H9 (cell line): ENCODE measurements at regions not wholly inside any gene's neighbourhood (a gene's known extent, or its start where the extent isn't known, plus 50 kb on each side); places are given as distances from the start of the nearest gene placed in this dataset.

Experiments used
- DNase-seq: peaks from one replicate; pipeline ENCODE4 v3.0.0-alpha.2; 2017
- H2AFZ ChIP-seq: one replicate; pipeline ENCODE4 v1.6.1; 2013; ENCODE audit warnings: mild to moderate bottlenecking, low read length, control low read depth, moderate library complexity
- H2AK5ac ChIP-seq: 2 replicates; pipeline ENCODE4 v1.6.1; 2013; ENCODE audit warnings: low read length, control low read depth, mixed read lengths; ENCODE audit not compliant: insufficient read length
- H2BK120ac ChIP-seq: one replicate; pipeline ENCODE4 v1.6.1; 2013; ENCODE audit warnings: low read depth, mild to moderate bottlenecking, low read length, control low read depth, inconsistent platforms; ENCODE audit not compliant: poor library complexity, severe bottlenecking
- H2BK12ac ChIP-seq: 2 replicates; pipeline ENCODE4 v1.6.1; 2013; ENCODE audit warnings: low read length, control low read depth, mixed read lengths, low read depth; ENCODE audit not compliant: insufficient read length
- H2BK15ac ChIP-seq: 2 replicates; pipeline ENCODE4 v1.6.1; 2013; ENCODE audit warnings: low read depth, low read length, control low read depth
- H2BK20ac ChIP-seq: one replicate; pipeline ENCODE4 v1.6.1; 2013; ENCODE audit warnings: low read depth, mild to moderate bottlenecking, low read length, control low read depth, inconsistent platforms; ENCODE audit not compliant: poor library complexity, severe bottlenecking
- H2BK5ac ChIP-seq: 2 replicates; pipeline ENCODE4 v1.6.1; 2013; ENCODE audit warnings: low read length, control low read depth, mixed read lengths; ENCODE audit not compliant: insufficient read length
- H3K14ac ChIP-seq: 2 replicates; pipeline ENCODE4 v1.6.1; 2013; ENCODE audit warnings: low read length, control low read depth; ENCODE audit not compliant: insufficient read depth
- H3K18ac ChIP-seq: 2 replicates; pipeline ENCODE4 v1.6.1; 2013; ENCODE audit warnings: low read depth, mild to moderate bottlenecking, mixed read lengths, low read length, control low read depth; ENCODE audit not compliant: insufficient read length
- H3K23ac ChIP-seq: 2 replicates; pipeline ENCODE4 v1.6.1; 2013; ENCODE audit warnings: low read length, control low read depth, mixed read lengths, low read depth; ENCODE audit not compliant: insufficient read length
- H3K23me2 ChIP-seq: 2 replicates; pipeline ENCODE4 v1.6.1; 2013; ENCODE audit warnings: low read depth, mild to moderate bottlenecking, mixed read lengths, low read length, control low read depth; ENCODE audit not compliant: insufficient read length, poor library complexity, severe bottlenecking
- H3K27ac ChIP-seq: 2 replicates; pipeline ENCODE4 v1.5.1; 2013; ENCODE audit warnings: low read length, control low read depth, mixed read lengths, low read depth; ENCODE audit not compliant: insufficient read length
- H3K27me3 ChIP-seq: 2 replicates; pipeline ENCODE4 v1.6.1; 2013; ENCODE audit warnings: low read length, control low read depth, inconsistent platforms; ENCODE audit not compliant: insufficient read depth
- H3K4ac ChIP-seq: 2 replicates; pipeline ENCODE4 v1.6.1; 2013; ENCODE audit warnings: low read depth, mild to moderate bottlenecking, control low read depth, inconsistent platforms, low read length, moderate library complexity
- H3K4me1 ChIP-seq: 2 replicates; pipeline ENCODE4 v1.6.1; 2013; ENCODE audit warnings: low read length, control low read depth, inconsistent platforms; ENCODE audit not compliant: insufficient read depth
- H3K4me2 ChIP-seq: 2 replicates; pipeline ENCODE4 v1.6.1; 2013; ENCODE audit warnings: low read length, control low read depth, mixed read lengths; ENCODE audit not compliant: insufficient read length, insufficient read depth
- H3K56ac ChIP-seq: 2 replicates; pipeline ENCODE4 v1.6.1; 2013; ENCODE audit warnings: low read depth, mild to moderate bottlenecking, mixed read lengths, low read length, control low read depth; ENCODE audit not compliant: insufficient read length
- H3K79me1 ChIP-seq: 2 replicates; pipeline ENCODE4 v1.6.1; 2013; ENCODE audit warnings: low read depth, mild to moderate bottlenecking, moderate library complexity, low read length, control low read depth, inconsistent platforms; ENCODE audit not compliant: insufficient read depth, poor library complexity, severe bottlenecking
- H3K79me2 ChIP-seq: 2 replicates; pipeline ENCODE4 v1.6.1; 2013; ENCODE audit warnings: low read length, control low read depth, inconsistent platforms; ENCODE audit not compliant: insufficient read depth
- H3K9ac ChIP-seq: 2 replicates; pipeline ENCODE4 v1.6.1; 2013; ENCODE audit warnings: low read length, control low read depth, mixed read lengths; ENCODE audit not compliant: insufficient read length; ENCODE audit errors: extremely low read depth
- H3K9me3 ChIP-seq: one replicate; pipeline ENCODE4 v1.6.1; 2013; ENCODE audit warnings: low read depth, low read length, inconsistent platforms; ENCODE audit not compliant: control insufficient read depth
- H3T11ph ChIP-seq: one replicate; pipeline ENCODE4 v1.6.1; 2013; ENCODE audit warnings: mild to moderate bottlenecking, low read length, control low read depth, inconsistent platforms
- H4K20me1 ChIP-seq: one replicate; pipeline ENCODE4 v1.6.1; 2013; ENCODE audit not compliant: control insufficient read depth, insufficient read length, insufficient read depth
- H4K5ac ChIP-seq: 2 replicates; pipeline ENCODE4 v1.6.1; 2013; ENCODE audit warnings: low read depth, mild to moderate bottlenecking, mixed read lengths, low read length, control low read depth; ENCODE audit not compliant: insufficient read length
- H4K8ac ChIP-seq: replicated peaks from 2 replicates; pipeline ENCODE4 v1.6.1; 2013; ENCODE audit warnings: low read length, control low read depth, mixed read lengths, low read depth; ENCODE audit not compliant: insufficient read length
- H4K91ac ChIP-seq: 2 replicates; pipeline ENCODE4 v1.6.1; 2013; ENCODE audit warnings: low read depth, mild to moderate bottlenecking, moderate library complexity, mixed read lengths, low read length, control low read depth; ENCODE audit not compliant: insufficient read length
- H3K27ac Mint-ChIP-seq, 3 experiments: 2 replicates in 2 of 3; 3 replicates in 1 of 3; pipeline ENCODE4 v1.8.0; 2020 to 2021; ENCODE audit warnings: mixed read lengths in 3 of 3, mild to moderate bottlenecking in 1 of 3, moderate library complexity in 1 of 3
- H3K27me3 Mint-ChIP-seq: 2 replicates; pipeline ENCODE4 v1.8.0; 2021; ENCODE audit warnings: low read depth, mild to moderate bottlenecking, moderate library complexity, mixed read lengths
- H3K36me3 Mint-ChIP-seq, 3 experiments: 2 replicates in 2 of 3; 3 replicates in 1 of 3; pipeline ENCODE4 v1.8.0; 2020 to 2021; ENCODE audit warnings: low read depth in 3 of 3, mixed read lengths in 3 of 3; ENCODE audit not compliant: insufficient read depth in 1 of 3
- H3K4me1 Mint-ChIP-seq, 2 experiments: 2 replicates each; pipeline ENCODE4 v1.8.0; 2020; ENCODE audit warnings: mixed read lengths in 2 of 2
- H3K4me3 Mint-ChIP-seq, 2 experiments: 2 replicates in 1 of 2; 3 replicates in 1 of 2; pipeline ENCODE4 v1.8.0; 2020 to 2021; ENCODE audit warnings: mild to moderate bottlenecking in 2 of 2, mixed read lengths in 2 of 2, moderate library complexity in 1 of 2
- H3K9me3 Mint-ChIP-seq, 2 experiments: 2 replicates in 1 of 2; 3 replicates in 1 of 2; pipeline ENCODE4 v1.8.0; 2020; ENCODE audit warnings: mild to moderate bottlenecking in 2 of 2, mixed read lengths in 2 of 2, moderate library complexity in 1 of 2
- TF ChIP-seq, protein P1 (sequence below): fragments of 200-600 bp; sonication (generic); conservative IDR thresholded peaks from 3 replicates; pipeline ENCODE4 v1.8.0; 2021; ENCODE audit warnings: antibody characterized with exemption, mild to moderate bottlenecking

DNA sequence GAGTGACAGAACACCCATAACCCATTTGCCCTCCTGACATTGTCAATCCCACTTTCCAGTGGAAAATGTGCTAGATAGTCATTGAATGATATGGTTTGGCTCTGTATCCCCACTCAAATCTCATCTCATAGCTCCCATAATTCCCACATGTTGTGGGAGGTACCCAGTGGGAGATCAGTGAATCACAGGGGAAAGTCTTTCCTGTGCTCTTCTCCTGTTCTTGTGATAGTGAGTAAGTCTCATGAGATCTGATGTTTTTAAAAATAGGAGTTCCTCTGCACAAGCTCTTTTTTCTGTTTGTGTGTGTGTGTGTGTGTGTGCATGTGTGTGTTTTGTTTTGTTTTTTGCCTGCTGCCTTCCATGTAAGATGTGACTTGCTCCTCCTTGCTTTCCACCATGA lies 191.7 kb downstream of the ARRDC4 start:
- H2BK20ac ChIP-seq: no peak overlapping the region

More for the DNA sequence above, 191.7 kb downstream of the ARRDC4 start:
- no peak overlapping the region for H4K91ac ChIP-seq
- no peak overlapping the region for H2AK5ac ChIP-seq
- no peak for DNase-seq
- H4K20me1 ChIP-seq: no peaks in the 10 kb centered on the region
- H4K5ac ChIP-seq: no peak overlapping the region
- H3K4me2 ChIP-seq: no peak overlapping the region
- H3K14ac ChIP-seq: no peak overlapping the region
- TF ChIP-seq, protein P1, sequence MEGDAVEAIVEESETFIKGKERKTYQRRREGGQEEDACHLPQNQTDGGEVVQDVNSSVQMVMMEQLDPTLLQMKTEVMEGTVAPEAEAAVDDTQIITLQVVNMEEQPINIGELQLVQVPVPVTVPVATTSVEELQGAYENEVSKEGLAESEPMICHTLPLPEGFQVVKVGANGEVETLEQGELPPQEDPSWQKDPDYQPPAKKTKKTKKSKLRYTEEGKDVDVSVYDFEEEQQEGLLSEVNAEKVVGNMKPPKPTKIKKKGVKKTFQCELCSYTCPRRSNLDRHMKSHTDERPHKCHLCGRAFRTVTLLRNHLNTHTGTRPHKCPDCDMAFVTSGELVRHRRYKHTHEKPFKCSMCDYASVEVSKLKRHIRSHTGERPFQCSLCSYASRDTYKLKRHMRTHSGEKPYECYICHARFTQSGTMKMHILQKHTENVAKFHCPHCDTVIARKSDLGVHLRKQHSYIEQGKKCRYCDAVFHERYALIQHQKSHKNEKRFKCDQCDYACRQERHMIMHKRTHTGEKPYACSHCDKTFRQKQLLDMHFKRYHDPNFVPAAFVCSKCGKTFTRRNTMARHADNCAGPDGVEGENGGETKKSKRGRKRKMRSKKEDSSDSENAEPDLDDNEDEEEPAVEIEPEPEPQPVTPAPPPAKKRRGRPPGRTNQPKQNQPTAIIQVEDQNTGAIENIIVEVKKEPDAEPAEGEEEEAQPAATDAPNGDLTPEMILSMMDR: no peak
- H2BK120ac ChIP-seq: no peak overlapping the region
- H3K56ac ChIP-seq: no peak overlapping the region
- no peak overlapping the region for H3K23ac ChIP-seq
- H3K18ac ChIP-seq: no peak overlapping the region
- H3K4me1 ChIP-seq: no peaks in the 10 kb centered on the region; the same call in 1 of the 2 replicates
- no peak overlapping the region for H3K27ac ChIP-seq
- Mint-ChIP-seq H3K9me3 (peaks cover 4 to 12% of the 10 kb centered on the region in 2 experiments; a peak in 4 of 5 replicates), H3K4me3 (no peak overlapping the region), H3K4me1 (peaks cover 19 to 20% of the 10 kb centered on the region in 2 experiments), H3K27ac (no peak overlapping the region), H3K36me3 (peaks cover 4 to 14% (median 6%) of the 10 kb centered on the region in 3 experiments; a peak in 6 of 7 replicates), H3K27me3 (peaks cover 6% of the 10 kb centered on the region; the same call in 1 of the 2 replicates)
- no peak overlapping the region for H3K9ac ChIP-seq
- H3K27me3 ChIP-seq: no peaks in the 10 kb centered on the region
- H2BK5ac ChIP-seq: no peak overlapping the region
- H2AFZ ChIP-seq: no peak overlapping the region
- no peak overlapping the region for H4K8ac ChIP-seq
- no peak overlapping the region for H2BK12ac ChIP-seq
- no peaks in the 10 kb centered on the region for H3K9me3 ChIP-seq
- no peaks in the 10 kb centered on the region for H3K79me2 ChIP-seq
- H3K79me1 ChIP-seq: no peaks in the 10 kb centered on the region
- H3T11ph ChIP-seq: no peak overlapping the region
- no peaks in the 10 kb centered on the region for H3K23me2 ChIP-seq
- no peak overlapping the region for H3K4ac ChIP-seq
- no peak overlapping the region for H2BK15ac ChIP-seq
